PFSK-1 (cell line): ENCODE measurements at regions not wholly inside any gene's neighbourhood (a gene's known extent, or its start where the extent isn't known, plus 50 kb on each side); places are given as distances from the start of the nearest gene placed in this dataset.

Experiments used
- POLR2AphosphoS5 ChIP-seq: IDR thresholded peaks from 2 replicates; pipeline ENCODE4 v1.6.1; 2012; ENCODE audit warnings: low read depth, mild to moderate bottlenecking, control low read depth, low read length, moderate library complexity
- SIN3A ChIP-seq: IDR thresholded peaks from 2 replicates; pipeline ENCODE4 v1.6.1; 2012; ENCODE audit warnings: mild to moderate bottlenecking, low read length, moderate library complexity, borderline replicate concordance; ENCODE audit not compliant: insufficient read depth
- TAF1 ChIP-seq: IDR thresholded peaks from 2 replicates; pipeline ENCODE4 v1.6.1; 2012; ENCODE audit warnings: low read length, control low read depth, borderline replicate concordance; ENCODE audit not compliant: insufficient read depth

DNA sequence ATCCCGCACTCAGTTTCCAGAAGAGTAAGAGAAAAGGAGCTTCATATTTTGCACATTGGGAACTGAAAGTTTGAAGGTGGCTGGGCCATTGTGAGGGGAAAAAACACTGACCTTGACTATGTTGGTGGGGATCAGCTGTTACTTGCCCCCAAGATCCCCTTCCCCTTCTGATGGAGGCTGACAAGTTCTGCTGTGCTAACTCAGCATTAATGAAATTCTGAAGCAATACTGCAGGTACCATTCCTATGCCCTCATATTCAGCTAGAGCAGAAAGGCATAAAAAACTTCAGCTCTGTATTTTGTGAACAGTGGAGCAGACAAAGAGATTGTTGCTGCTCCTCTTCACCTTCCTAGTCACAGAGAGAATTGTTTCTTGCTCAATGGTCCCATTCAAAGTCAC lies 1013.8 kb upstream of the C9orf72 start:
- no peak for TF ChIP-seq POLR2AphosphoS5
- no peak for TF ChIP-seq TAF1
- TF ChIP-seq SIN3A, result no peak
